Upper lobe of left lung (tissue), 4 donors: ENCODE measurements at regions not wholly inside any gene's neighbourhood (a gene's known extent, or its start where the extent isn't known, plus 50 kb on each side); places are given as distances from the start of the nearest gene placed in this dataset.

Source experiments
- CTCF ChIP-seq, 6 experiments: fragments of 450-650 bp in 4 of 6; fragments of 200-600 bp in 2 of 6; sonication (generic) in 2 of 6; IDR thresholded peaks; one replicate each; pipeline ENCODE4 v1.5.1; 2016 to 2019; ENCODE audit warnings: antibody characterized with exemption in 6 of 6
- EP300 ChIP-seq, 4 donors: sonication (generic); formaldehyde crosslinking; IDR thresholded peaks; one replicate each; pipeline ENCODE4 v1.5.1; 2017; ENCODE audit warnings: antibody characterized with exemption in 4 of 4, control low read depth in 2 of 4
- POLR2A ChIP-seq, 4 donors: fragments of 450-650 bp; IDR thresholded peaks; one replicate each; pipeline ENCODE4 v1.5.1; 2016 to 2017; ENCODE audit warnings: antibody characterized with exemption in 4 of 4, mild to moderate bottlenecking in 2 of 4
- POLR2AphosphoS5 ChIP-seq, 2 donors: sonication (generic); formaldehyde crosslinking; IDR thresholded peaks; one replicate each; pipeline ENCODE4 v1.5.1; 2017; ENCODE audit warnings: antibody characterized with exemption in 2 of 2

GRCh38 chr22:35192129-35192918, 65.0 kb upstream of the HMGXB4 start:
- TF ChIP-seq EP300 (IDR thresholded peaks at IDR 0.05) (no peak), CTCF (IDR thresholded peaks at IDR 0.05) (no peak), POLR2AphosphoS5 (IDR thresholded peaks at IDR 0.05) (no peak), POLR2A (IDR thresholded peaks at IDR 0.05) (no peak)
